Pons (tissue), 1 donor: ENCODE measurements at regions not wholly inside any gene's neighbourhood (a gene's known extent, or its start where the extent isn't known, plus 50 kb on each side); places are given as distances from the start of the nearest gene placed in this dataset.
"Not testable (repeated sequence)": the region's sequence is repeated elsewhere in the genome, so short reads cannot be mapped to it uniquely, and the experiment has no call there.

Source experiments
- DNase-seq: peaks from one replicate; pipeline ENCODE4 v3.0.0-alpha.2; 2016; ENCODE audit warnings: low spot score

DNA sequence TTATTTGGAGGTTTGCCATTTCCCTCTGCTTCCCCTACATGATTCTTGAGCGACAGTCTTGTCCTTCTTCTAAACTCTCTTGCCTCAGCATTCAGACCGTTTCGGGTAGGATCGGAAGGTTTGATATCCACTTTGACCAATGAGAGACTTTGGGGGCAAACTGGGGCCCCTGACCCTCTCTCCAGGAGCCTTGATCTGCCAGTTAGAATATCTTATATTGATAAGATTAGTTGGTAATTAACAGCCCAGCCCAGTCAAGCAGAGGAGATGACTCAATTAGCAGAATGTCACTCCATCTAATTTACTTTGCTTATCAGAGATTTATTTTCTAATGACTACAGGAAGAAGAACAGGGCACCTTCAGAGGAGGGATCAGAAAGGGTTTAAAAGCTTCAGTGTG lies 532.8 kb downstream of the XYLT1 start:
- DNase-seq: no peak

DNA sequence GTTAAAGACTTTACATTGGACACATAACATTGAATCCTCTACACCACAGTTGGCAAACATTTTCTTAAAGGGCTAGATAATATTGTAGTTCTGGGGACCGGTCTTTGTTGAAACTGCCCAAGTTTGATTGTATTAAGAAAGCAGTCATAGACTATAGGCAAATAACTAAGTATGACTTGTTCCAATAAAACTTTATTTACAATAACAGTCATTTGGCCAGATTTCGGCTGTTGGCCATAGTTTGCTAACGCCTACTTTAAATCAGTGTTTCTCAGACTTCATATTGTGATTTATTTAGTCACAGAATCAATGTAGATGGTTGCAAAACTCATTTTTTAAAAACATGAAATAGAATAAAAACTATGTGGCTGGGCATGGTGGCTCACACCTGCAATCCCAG lies 531.8 kb downstream of the XYLT1 start:
- no peak for DNase-seq

DNA sequence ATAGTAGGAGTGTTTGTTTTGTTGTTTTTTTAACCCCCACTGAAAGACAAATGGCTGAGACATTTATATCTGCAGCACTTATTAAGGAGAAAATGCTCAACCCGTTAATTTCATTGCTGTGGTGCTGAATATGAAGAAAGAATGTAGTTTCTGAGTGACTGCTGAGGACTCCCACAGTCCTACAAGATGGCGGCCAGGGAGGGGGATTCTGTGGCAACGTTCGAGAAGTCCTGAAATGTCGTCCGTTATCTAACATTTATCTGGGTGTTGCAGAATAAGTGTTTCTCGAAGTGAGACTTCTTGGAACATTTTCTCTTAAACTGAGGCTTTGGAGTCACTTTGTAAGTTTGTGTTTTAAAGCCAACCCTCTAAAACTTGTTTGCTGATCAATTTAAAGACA lies 530.4 kb downstream of the XYLT1 start:
- DNase-seq: no peak

DNA sequence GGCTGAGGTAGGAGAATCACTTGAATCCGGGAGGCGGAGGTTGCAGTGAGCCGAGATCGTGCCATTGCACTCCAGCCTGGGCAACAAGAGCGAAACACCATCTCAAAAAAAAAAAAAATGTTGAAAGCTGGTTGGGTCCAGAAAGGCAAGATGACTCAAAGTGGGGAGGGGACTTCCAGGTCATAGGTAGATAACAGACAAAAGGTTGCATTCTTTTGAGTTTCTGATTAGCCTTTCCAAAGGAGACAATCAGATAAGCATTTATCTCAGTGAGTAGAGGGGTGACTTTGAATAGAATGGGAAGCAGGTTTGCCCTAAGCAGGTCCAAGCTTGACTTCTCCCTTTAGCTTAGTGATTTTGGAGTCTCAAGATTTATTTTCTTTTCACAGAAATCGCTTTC lies 527.9 kb downstream of the XYLT1 start:
- DNase-seq: not testable (repeated sequence)

- DNase-seq: no peak
Observed at GRCh38 chr16:16945207-16945606, 525.6 kb downstream of the XYLT1 start.

DNA sequence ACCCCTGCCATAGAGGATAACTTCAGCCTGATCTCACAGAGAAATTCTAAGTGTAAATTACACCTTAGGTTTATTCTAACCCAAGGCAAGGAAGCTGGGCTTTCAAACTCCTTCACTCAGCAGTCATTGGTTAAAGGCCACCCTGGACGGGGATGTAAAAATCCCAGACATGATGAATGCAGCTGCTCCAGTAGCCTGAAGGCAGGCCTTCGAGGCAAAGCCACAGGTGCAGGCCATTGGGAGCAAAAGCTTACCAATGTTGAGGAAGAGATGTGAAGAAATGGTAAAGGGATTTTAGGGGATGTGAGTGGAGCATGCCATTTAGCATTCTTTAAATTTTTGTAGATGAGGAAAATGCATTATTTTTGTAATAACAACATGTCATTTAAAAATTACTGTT lies 514.4 kb downstream of the XYLT1 start:
- no peak for DNase-seq

DNA sequence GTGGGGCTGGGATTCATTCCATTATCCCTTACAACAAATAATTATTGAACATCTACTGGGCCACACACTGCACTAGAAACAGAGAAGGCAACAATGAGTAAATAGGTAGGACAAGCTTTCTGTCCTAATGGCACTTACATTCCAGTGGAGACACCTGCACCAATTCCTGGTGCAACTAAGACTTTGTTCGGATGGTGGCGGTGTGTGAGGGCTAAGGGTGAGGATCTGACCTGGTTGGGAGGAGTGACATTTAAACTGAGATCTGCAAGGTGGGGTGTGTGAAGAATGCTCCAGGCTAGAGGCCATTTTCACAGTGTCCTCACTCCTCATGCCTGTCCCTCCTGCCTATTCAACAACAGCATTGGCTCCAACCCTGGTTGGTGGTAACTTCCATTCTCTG lies 510.0 kb downstream of the XYLT1 start:
- DNase-seq: no peak

GRCh38 chr16:16966439-16966838 lies 504.3 kb downstream of the XYLT1 start:
- no peak for DNase-seq

- DNase-seq: no peak
Observed at GRCh38 chr16:16971042-16971441, 499.7 kb downstream of the XYLT1 start.

GRCh38 chr16:16972831-16973230 lies 497.9 kb downstream of the XYLT1 start:
- DNase-seq: no peak

DNA sequence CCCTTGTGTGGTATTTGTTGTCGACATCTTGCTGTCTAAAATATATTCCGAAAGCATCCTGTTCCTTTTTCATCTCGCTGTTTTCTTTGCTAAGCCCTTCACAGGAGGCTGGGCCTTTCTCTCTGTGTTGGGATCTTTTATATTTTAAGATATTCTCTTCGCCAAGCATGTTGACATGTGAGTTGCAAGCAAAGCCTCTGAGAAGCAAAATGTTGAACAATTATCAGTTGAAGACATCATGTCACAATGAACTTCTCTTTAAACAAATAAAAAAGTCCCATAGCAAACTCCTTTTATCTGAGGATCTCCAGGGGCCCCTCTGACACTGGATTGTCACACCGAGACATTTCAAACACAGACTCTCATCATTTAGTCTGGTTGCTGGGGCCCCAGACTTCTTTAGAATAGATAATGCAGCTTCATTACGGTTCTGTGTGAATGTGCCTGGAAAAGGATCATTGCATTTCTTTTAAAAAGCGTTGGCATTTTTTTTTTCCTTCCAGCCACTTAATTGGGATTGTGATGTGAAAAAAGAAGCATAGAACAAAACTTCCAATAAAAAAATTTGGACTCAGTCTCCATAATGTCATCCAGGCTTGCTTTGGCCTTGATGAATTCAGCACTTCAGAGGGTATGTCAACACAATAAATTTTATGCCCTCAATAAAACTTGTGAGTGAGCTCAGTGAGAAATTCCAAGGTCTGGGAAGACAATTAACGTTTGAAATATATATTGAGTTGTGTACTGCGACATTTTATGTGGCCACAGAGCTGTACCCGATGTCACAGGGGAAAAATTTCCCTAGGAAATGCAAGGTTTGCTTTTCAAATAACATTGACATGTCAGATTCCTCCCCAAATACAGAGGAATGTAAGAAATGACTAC lies 496.8 kb downstream of the XYLT1 start:
- DNase-seq: no peak

- no peak for DNase-seq
Observed at GRCh38 chr16:16982614-16983013, 488.1 kb downstream of the XYLT1 start.

GRCh38 chr16:16983582-16983981 lies 487.2 kb downstream of the XYLT1 start:
- DNase-seq: no peak

- DNase-seq: not testable (repeated sequence)
Observed at GRCh38 chr16:16984091-16984490, 486.7 kb downstream of the XYLT1 start.

DNA sequence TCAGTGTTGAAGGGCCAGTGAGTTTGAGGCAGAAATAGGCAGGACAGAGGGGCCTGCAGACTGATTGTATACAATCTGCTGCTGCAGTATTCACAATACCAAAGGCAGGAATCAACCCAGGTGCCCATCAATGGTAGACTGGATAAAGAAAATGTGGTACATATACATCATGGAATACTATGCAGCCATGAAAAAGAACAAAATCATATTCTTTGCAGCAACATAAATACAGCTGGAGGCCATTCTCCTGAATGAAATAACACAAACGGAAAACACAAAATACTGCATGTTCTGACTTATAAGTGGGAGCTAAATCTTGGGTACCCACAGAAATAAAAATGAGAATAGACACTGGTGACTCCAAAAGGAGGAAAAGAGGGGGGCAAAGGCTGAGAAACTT lies 485.1 kb downstream of the XYLT1 start:
- DNase-seq: no peak

DNA sequence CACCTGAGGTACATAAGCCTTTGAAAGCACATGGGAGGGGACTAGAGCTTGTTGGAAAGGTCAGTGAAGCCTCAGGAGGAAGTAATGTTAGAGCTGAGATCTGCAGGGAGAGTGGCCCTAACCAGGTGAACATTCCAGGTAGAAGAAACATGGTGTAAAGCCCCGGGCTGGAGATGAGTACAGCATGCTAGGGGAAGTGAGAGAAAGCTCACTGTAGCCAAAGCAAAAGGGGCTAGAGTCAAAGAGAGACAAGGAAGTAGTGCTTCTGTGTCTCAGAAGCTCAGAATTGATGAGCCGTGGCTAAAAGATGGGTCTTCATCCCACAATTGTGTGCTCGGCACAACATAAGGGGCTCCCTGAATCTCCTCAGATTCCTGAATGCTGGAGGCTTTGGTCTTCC lies 481.8 kb downstream of the XYLT1 start:
- no peak for DNase-seq

DNA sequence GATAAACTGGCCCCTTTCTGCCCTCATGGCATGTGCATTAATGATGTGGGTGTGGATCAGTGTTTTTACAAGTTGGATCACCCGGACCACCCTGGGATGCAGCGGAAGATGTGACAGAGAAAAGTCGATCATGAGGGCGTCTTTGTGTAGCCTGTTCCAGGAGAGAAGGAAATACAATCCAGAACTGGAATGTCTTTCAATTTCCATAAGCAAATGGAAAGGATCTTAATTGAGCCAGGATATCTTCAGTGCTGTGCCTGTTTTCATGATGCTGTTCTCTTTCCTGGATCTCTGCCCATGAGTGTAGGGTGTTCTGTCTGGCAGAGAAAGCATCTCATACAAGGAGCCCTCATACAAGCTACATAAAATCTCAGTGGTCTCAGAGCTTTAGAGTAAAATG lies 481.4 kb downstream of the XYLT1 start:
- no peak for DNase-seq

GRCh38 chr16:16991711-16992110 lies 479.0 kb downstream of the XYLT1 start:
- no peak for DNase-seq

DNA sequence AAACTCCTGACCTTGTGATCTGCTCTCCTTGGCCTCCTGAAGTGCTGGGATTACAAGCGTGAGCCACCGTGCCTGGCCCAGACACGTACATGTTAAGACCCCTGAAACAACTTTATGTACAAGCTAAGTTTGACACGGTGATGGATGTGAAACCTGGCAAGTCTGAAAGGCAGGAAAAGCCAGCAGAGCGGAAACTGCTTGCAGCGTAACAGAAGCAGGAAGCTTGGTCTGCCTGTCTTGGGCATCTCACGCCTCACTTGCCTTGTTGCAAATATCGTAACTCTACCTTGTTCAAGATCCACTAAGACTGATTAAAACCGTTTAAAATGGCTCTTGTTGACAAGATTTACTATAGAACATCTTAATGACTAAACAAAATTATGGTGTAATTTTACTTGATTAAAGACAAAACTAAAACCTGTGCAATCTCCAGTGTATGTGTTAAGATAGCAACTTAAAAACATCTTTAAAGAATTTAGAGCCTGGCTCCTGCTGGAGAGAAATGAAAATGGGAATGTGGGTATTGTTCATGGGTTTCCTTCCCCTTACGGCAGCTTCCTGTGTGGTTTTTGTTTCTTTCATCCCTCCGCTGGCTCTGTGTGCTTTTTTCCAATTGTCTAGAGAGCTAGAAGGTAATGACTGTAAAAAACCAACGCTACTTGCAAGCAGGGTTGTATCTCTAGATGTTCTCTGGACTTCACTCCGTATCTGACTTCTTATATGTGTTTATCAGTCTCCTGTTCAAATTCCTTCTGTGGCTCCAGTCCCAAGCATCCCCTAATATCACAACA lies 477.6 kb downstream of the XYLT1 start:
- no peak for DNase-seq

DNA sequence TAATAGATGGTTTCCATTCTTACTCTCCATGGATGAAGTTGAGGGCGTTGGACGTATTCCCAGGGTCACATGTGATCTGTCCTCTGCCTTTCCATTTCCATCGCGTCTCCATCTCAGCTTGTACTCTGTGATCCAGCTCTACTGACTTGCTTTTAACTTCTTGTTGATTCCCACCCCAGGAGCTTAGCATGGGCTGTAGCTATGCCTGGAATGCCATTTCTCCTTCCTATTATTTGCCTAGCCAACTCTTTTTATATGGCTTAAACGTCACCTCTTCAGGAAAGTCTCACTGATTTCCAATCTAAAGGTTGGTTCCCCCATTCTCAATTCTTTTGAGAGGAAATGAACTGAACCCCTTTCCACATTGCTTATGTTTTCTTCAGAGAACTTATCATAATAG lies 475.9 kb downstream of the XYLT1 start:
- DNase-seq: no peak

DNA sequence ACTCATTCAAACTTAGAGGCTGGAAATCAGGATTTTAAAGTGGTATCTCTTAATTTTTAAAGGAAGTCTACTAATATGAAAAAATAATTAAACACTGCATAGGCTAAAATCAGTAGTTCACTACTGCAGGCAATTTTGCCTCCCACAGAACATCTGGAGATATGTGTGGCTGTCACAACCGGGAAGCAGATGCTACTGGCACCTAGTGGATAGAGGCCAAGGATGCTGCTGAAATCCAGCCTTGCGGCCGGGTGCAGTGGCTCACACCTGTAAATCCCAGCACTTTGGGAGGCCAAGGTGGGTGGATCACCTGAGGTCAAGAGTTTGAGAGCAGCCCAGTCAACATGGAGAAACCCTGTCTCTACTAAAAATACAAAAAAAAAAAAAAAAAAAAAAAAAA lies 473.9 kb downstream of the XYLT1 start:
- no peak for DNase-seq

DNA sequence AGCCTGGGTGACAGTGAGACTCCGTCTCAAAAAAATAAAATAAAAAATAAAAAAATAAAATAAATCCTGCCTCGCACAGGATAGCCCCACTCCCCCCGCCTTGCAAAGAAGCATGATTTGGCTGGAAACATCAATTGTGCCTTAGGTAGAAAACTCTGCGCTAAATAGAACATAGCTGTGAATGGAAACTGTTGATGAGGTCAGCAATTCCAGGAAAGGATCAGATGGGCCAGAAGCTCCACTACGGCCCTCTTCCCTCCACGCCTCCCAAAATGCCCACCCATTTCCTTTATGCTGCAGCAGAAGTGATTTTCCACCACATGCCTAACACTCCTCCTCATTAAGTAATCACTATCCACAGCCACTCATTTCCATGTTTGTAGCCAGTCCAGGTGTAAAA lies 473.4 kb downstream of the XYLT1 start:
- no peak for DNase-seq

- DNase-seq: no peak
Observed at GRCh38 chr16:17001471-17001870, 469.3 kb downstream of the XYLT1 start.
